NCI-H526 (cell line): ENCODE measurements at regions not wholly inside any gene's neighbourhood (a gene's known extent, or its start where the extent isn't known, plus 50 kb on each side); places are given as distances from the start of the nearest gene placed in this dataset.
A peak's percentile ranks its signal among the peaks of the same experiment; 100 is the strongest.

Experiments used
- DNase-seq, 2 experiments: peaks; one replicate each; lab custom pipeline; 2025; lab: John Stamatoyannopoulos, UW

GRCh38 chr3:148584438-148584837 is 113.3 kb upstream of the AGTR1 start:
- no peak for DNase-seq

DNA sequence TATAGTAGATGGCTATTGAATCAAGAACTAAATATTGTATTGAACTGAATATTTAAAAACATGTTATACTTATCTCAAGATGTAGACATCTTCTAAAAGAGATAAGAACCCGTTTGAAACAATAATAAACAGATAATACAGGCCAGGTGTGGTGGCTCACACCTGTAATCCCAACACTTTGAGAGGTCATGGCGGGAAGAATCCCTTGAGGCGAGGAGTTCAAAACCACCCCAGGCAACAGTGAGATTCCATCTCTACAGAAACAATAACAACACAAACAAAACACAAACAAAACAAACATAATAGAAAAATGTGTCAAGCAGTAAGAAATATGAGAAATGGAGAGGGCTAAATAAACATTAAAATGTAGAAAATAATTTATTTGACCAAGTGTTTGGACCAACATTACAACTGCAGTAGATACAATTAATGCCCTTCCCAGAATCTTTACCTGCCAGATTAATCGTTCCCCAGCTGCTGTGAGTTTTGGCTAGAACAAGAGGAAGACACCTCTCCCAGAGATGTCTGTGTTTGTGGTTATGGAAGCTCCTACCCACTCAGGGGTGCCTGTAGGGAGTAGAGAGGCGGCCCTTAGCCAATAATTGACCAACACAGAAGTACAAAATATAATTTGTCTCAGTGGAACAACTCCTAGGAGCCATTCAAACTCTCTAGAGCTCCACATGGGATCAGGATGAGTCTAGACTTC is 111.9 kb upstream of the AGTR1 start:
- DNase-seq, result no peak

GRCh38 chr3:148588291-148588690 is 109.4 kb upstream of the AGTR1 start:
- DNase-seq, result no peak

DNA sequence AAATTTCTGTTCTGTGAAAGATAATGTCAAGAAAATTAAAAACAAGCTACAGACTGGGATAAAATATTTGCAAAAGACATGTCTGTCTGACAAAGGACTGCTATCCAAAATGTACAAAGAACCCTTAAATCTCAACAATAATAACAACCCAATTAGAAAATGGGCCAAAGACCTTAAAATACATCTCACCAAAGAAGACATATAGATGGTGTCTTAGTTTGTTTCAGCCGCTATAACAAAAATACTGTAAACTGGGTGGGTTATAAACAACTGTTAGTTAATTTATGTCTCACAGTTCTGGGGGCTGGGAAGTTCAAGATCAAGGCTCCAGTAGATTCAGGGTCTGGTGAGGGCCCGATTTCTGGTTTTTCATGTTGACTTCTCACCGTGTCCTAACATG is 106.2 kb upstream of the AGTR1 start:
- no peak for DNase-seq

DNA sequence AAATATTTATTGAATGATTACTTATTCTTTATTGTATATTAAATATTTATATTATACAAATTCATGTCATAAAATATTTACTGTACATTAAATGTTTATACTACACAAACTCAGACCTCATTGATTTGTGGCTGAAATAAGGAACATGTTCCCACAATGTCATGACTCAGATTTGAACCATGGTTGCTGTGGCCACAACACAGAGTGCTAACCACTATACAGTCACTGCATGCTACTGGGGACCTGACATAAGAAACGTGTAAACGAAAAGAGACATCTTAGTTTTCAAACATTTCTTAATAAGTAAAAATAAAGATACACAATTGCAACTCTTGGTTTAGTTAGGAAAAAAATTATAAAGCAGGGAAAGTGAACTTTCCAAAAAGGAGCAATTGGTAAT is 99.1 kb upstream of the AGTR1 start:
- no peak for DNase-seq

DNA sequence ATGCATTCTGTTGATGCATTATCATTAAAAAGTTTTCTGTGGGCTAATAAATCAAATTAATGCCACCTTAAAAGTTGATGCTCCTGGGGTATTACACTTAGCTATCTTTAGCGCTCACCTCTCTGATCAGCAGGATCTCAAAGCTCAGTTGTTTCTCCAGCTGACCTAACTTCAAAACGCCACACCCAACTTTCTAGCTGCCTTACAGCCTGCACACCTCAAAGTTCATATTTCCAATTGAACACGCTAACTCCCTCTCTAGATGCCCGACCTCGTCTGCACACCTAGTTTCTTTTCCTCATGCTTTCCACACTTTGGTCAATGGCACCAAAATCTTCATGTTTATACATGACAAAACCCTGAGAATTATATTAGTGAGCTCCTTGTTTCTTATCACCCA is 98.2 kb upstream of the AGTR1 start:
- no peak for DNase-seq

- no peak for DNase-seq
Measured at GRCh38 chr3:148600440-148600839, 97.3 kb upstream of the AGTR1 start.

DNA sequence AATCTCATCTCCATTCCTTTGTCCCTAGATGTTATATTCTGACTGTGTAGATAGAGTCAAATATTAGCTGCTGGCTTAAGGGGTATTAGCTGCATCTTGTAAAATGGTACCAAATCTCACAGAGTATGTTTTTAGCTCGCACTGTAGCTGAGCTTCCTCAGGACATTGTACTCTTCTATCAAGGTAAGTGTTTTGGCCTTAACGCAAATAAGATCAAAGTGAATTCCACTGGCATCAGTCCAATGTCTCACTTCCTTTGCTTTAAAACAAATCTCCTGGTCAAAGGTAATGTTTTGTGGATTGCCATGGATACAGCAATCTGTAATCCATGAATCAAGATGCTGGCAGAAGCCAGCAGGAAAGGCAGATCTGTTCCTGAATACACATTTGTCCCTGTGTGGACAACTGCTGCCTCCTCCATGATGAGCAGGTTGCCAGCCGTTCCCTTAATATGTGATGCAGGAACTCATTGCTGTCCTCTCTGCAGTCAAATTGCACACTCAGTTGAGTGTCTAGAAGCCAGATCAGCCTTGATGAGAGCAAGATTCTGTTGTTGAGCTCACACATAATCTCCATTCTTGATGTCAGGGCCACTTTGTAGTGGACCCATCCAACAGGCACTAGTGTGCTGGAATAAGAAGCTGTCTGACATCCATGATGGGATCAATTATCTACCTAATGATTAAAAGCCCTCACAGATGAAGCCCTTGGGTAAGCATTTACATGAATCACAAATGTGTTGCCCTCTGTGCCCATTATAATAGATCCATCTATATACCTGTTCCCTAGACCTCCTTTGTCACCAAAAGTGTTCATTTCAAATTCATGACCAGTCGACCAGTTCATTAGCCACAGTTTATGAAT is 96.6 kb upstream of the AGTR1 start:
- no peak for DNase-seq

DNA sequence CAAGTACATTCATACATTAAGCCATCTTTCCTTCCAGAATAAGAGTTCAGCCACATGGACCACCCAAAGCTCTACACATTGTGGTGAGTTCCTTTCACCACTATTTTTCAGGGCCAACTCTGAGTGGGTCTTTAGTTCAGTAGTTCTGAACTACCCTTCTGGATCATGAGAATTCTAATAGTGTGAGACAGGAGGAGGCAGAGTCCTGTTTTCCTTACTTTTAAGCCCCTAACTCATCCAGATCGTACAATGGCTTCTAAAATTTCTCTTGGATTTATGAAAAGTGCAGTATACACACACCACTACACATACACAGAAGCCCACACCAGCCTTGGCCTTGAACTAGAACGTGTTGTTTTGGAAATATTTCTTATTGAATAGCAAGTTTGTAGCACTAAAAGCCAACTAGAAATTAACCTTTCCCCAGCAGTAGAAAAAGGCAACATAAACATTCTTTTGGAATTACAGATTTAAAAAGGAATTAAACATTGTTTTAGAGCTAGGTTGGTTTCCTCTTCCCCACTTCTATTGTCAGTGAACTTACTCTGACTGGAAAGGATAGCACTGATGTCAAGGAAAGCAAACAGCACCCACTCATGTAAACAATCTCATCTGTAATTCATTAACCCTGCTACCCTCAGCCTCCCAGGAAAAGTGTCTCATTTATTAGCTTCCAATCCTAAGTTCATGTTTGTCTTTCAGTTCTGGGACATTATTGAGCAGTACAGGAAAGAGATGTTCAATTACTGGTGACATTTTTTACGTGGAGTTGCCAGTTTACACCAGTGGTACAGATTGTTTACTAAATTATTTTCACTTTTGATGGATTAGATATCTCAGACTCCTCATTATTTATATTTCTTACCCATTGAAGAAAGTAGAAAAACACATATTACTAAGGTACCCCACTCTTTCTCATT is 95.7 kb upstream of the AGTR1 start:
- peak in 1 of 2 experiments; percentile 34 for DNase-seq

DNA sequence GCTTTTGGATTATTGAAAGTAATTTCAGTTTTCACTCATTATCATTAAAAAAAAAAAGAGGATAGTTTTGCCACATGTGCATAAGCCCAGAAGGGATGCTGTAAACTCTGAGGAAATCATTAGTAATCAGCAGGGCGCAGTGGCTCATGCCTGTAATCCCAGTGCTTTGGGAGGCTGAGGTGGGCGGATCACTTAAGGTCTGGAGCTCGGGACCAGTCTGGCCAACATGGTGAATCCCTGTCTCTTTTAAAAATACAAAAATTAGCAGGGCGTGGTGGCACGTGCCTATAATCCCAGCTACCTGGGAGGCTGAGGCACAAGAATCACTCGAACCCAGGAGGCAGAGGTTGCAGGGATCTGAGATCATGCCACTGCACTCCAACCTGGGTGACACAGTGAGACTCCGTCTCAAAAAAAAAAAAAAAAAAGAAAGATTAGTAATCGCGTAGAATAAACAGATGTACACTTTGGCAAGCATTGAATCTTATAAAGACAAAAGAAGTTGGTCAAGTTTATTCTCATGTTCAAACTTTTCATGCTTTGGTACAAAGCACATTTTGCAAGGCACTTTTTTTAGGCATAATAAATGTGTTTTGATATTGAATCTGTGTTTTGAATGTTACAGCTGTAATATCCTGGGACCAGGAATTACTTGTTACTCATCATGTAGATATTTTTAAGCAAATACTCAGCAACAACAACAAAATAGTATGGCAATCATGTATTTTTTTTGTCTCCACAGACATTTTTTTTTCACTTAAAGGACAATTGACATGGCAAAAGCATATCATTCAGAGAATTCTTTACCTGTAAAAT is 93.2 kb upstream of the AGTR1 start:
- DNase-seq, result no peak

DNA sequence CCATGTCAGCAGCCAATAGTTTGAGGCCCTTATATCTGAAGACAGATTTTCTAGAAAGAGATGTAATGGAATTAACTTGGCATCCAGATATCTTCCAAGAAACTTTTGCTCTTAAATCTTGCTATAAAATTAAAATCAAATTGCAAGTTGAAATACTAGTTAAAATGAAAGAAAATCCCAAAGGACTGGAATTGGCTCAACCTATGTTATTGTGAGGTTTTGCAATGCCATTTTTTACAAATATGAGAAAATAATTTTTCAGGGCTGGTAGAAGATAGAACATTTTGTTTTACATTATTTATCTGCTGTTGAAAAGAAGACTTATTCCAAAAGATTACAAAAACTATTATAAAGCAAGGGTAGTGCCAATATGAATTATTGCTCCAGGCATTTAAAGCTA is 92.2 kb upstream of the AGTR1 start:
- no peak for DNase-seq

DNA sequence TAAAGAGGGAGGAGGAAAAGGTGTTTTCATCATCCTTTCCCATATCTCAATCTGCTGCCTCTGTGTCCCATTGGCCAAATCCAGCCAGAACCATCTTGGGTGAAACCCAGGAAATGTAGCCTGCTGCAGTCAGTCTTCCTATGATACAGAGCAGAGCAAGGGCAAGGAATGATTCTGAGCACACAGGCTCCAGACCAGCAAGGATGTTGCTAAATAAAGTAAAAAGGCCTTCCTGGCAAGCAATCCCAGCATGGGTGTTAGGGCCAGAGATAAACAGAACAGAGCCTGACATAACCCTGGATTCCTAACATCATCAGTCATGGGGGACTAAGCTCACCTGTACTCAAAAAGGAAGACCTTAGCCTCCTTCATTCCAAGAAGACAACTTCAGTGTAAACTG is 90.7 kb upstream of the AGTR1 start:
- DNase-seq, result no peak

DNA sequence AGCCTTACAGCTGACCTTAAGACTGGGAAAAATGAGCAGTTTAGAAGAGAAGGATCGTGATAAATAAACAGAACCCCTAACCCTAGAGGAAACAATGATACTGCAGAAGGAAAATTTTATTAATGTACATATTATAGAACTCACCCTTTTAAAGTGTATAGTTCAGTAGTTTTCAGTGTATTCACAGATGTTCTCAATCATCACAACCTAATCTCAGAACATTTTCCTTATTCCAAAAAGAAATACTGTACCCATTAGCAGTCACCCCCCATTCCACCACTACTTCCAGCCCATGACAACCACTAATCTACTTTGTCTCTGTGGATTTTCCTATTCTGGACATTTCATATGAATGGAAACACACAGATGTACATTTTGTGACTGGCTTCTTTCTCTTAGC is 90.2 kb upstream of the AGTR1 start:
- DNase-seq, result no peak

GRCh38 chr3:148612278-148612677 is 85.4 kb upstream of the AGTR1 start:
- DNase-seq, result no peak

DNA sequence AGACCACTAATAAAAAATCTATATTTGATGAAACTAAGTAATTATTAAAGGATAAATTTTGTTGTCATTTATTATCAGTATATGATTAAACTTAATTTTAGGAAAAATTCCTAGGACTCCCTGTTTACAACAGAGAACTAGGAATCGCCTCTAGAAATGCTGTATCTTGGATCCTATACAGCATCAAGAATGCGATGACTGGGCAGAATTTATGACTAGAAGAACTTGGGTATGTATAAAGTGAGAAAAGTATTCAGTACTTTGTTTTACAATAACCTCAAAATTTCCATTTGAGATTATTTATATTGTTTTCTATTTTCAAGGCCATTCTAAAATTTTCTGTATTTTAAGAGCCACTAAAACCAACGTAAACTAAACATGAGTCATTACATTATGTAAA is 82.3 kb upstream of the AGTR1 start:
- DNase-seq, result no peak

DNA sequence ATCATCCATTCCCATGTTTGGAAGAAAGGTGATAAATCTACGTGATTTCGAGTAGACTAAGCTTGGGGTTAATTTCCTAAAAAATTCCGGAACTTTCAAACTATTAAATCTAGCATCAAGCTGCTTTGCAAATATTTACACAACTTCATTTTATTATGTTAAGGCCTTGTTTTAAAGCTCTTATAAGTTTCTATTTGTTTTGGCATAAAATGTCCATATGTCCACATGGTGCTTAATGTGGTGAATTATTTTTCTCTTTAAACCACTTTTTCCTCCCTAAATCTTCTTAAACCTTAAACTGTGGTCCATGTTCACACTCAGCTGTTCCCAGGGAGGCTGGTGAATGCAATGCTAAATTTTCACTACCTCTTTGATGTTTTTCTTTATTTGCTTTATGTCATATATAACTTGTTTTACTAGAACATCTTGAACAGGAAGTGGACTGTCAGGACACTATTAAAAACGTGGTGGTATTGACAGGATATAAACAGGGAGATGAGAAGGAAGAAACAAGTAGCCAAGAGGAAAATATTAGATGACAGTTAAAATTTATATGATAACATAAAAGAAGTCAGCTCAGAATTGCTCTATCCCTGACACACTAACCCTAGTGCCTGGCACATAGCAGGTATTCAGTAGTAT is 72.5 kb upstream of the AGTR1 start:
- DNase-seq, result no peak

DNA sequence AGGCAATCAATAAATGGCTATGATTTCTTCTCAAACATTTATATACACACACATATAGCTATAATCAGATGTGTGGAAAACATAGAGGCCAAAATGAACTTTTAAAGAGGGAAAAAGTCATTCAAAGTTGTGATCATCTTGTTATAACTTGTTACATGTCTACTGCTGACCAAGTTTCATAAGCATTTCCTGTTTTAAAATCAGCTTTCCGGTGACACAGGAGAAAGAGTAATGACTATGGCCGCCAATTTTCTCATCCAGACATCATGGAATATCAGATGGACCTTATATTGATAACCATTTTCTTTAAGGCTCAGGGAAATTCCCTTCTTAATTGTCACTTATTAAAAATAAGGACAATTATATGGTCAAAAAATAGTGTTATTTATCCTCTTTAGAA is 71.7 kb upstream of the AGTR1 start:
- DNase-seq, result no peak

GRCh38 chr3:148629006-148629405 is 68.7 kb upstream of the AGTR1 start:
- DNase-seq, result no peak

GRCh38 chr3:148631124-148631903 is 66.4 kb upstream of the AGTR1 start:
- peak in 1 of 2 experiments; percentile 32 for DNase-seq

DNA sequence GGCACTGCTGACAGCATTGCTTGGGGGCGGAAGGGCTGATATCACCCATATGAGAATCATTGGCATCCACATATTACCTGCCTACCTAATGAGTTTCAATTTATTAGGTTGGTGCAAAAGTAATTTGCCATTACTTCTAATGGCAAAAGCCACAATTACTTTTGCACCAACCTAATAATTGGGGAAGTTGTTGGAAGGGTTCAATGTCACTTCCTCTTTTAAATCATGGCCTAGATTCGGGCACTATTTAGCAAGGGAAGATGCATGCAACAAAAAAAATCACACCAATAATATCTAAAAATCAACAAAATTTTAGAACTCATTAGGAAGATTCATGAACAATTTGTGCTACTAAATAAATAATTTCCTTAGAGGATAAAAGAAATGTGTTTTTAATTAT is 56.0 kb upstream of the AGTR1 start:
- DNase-seq, result no peak
